ENCODE measurements at regions not wholly inside any gene's neighbourhood (a gene's known extent, or its start where the extent isn't known, plus 50 kb on each side); places are given as distances from the start of the nearest gene placed in this dataset.
"Not testable (repeated sequence)": the region's sequence is repeated elsewhere in the genome, so short reads cannot be mapped to it uniquely, and the experiment has no call there.

GRCh38 chr13:52565324-52565723 lies 76.9 kb upstream of the HNRNPA1L2 start:
- H3K4me1 ChIP-seq; H3K36me3 Mint-ChIP-seq; H2AFZ ChIP-seq (replicated peaks); H3F3A ChIP-seq (ENCODE audit: low read depth); H3K4me2 ChIP-seq; H3K27ac Mint-ChIP-seq; H3K79me2 ChIP-seq (ENCODE audit: low read depth); H3K4me1 Mint-ChIP-seq; H4K20me1 ChIP-seq (ENCODE audit: low read depth); H3K4me3 ChIP-seq; DNase-seq (ENCODE audit: low spot score); H3K27me3 ChIP-seq; H3K9me3 ChIP-seq (ENCODE audit: low read depth); H3K4me3 Mint-ChIP-seq; H3K9ac ChIP-seq; H3K36me3 ChIP-seq; H3K27ac ChIP-seq; H3K9me3 Mint-ChIP-seq; H3K27me3 Mint-ChIP-seq (ENCODE audit: insufficient read depth, low read depth): not testable (repeated sequence)

GRCh38 chr13:52569904-52570602 lies 72.2 kb upstream of the HNRNPA1L2 start:
- H3K27me3 ChIP-seq; H3K9ac ChIP-seq; H3K4me1 ChIP-seq; H3K36me3 Mint-ChIP-seq; H3F3A ChIP-seq (ENCODE audit: low read depth); H3K27ac ChIP-seq; H3K79me2 ChIP-seq (ENCODE audit: low read depth); H3K36me3 ChIP-seq; H3K4me1 Mint-ChIP-seq; H3K9me3 Mint-ChIP-seq; H3K27me3 Mint-ChIP-seq (ENCODE audit: insufficient read depth, low read depth); H3K27ac Mint-ChIP-seq; H3K9me3 ChIP-seq (ENCODE audit: low read depth); H4K20me1 ChIP-seq (ENCODE audit: low read depth): not testable (repeated sequence)
- DNase-seq (ENCODE audit: low spot score) = peak; percentile 79
- H3K4me2 ChIP-seq = peak overlapping the region; percentile 61
- H3K4me3 ChIP-seq = peak overlapping the region; percentile 39
- H3K4me3 Mint-ChIP-seq = peak overlapping the region; percentile 25
- peak overlapping the region; percentile 64 for H2AFZ ChIP-seq (replicated peaks)
- peak; percentile 60 for TF ChIP-seq CTCF (IDR thresholded peaks at IDR 0.05)

GRCh38 chr13:52571163-52571562 lies 71.1 kb upstream of the HNRNPA1L2 start:
- H3K9ac ChIP-seq; H3K4me3 Mint-ChIP-seq; H2AFZ ChIP-seq (replicated peaks); H3F3A ChIP-seq (ENCODE audit: low read depth); H3K36me3 ChIP-seq; H3K4me1 ChIP-seq; H3K27me3 Mint-ChIP-seq (ENCODE audit: insufficient read depth, low read depth); H3K4me1 Mint-ChIP-seq; H3K27me3 ChIP-seq; H3K4me3 ChIP-seq; H3K9me3 Mint-ChIP-seq; H3K36me3 Mint-ChIP-seq; H3K4me2 ChIP-seq; DNase-seq (ENCODE audit: low spot score); H3K9me3 ChIP-seq (ENCODE audit: low read depth); H3K27ac ChIP-seq; H3K27ac Mint-ChIP-seq; H3K79me2 ChIP-seq (ENCODE audit: low read depth); H4K20me1 ChIP-seq (ENCODE audit: low read depth): not testable (repeated sequence)

- not testable (repeated sequence) for H3K4me3 ChIP-seq; H3K27ac ChIP-seq; H2AFZ ChIP-seq (replicated peaks); H3K27me3 ChIP-seq; H3K4me1 ChIP-seq; H3K9ac ChIP-seq; H3K79me2 ChIP-seq (ENCODE audit: low read depth); H3K4me2 ChIP-seq; H3K9me3 Mint-ChIP-seq; H3K36me3 Mint-ChIP-seq; H4K20me1 ChIP-seq (ENCODE audit: low read depth); DNase-seq (ENCODE audit: low spot score); H3K4me3 Mint-ChIP-seq; H3F3A ChIP-seq (ENCODE audit: low read depth); H3K27me3 Mint-ChIP-seq (ENCODE audit: insufficient read depth, low read depth); H3K4me1 Mint-ChIP-seq; H3K36me3 ChIP-seq; H3K27ac Mint-ChIP-seq; H3K9me3 ChIP-seq (ENCODE audit: low read depth)
Observed at GRCh38 chr13:52582962-52583361, 59.3 kb upstream of the HNRNPA1L2 start.
